Superior temporal gyrus (tissue), 1 donor: ENCODE measurements at regions not wholly inside any gene's neighbourhood (a gene's known extent, or its start where the extent isn't known, plus 50 kb on each side); places are given as distances from the start of the nearest gene placed in this dataset.

Source experiments
- DNase-seq: peaks from one replicate; pipeline ENCODE4 v3.0.0-alpha.2; 2016; ENCODE audit errors: extremely low spot score

- DNase-seq: no peak
These were observed 280.5 kb upstream of the JAG1 start for GRCh38 chr20:10954137-10954840.

DNA sequence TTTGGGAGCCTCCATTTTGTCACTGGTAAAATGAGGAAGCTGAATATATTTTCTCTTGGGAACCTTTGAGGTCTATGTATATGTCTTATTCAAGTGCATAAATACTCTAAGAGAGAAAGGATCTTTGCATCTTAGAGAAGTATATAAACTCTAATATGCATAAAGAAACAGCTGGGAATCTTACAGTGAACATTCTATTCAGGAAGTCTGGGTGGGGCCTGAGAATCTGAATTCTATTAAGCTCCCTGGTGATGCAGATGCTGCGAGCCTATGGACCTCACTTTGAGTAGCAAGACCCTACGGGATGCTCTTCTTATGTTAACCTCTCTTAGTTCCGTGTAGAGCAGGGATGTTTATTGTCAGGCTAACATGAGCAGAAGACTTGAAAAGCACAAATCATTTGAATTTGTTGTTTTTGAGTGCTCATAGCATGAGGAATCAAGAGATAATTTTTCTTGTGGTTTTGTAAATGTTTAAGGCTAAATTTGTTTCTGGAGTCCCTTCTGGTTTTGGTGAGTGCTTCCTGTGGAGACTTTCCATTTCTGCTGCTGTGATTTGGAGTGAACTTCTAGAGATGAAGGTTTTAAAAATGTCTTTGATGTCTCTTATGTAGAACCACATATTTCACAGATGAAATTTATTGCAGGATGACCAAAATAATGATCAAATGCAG is 281.2 kb upstream of the JAG1 start:
- no peak for DNase-seq

DNA sequence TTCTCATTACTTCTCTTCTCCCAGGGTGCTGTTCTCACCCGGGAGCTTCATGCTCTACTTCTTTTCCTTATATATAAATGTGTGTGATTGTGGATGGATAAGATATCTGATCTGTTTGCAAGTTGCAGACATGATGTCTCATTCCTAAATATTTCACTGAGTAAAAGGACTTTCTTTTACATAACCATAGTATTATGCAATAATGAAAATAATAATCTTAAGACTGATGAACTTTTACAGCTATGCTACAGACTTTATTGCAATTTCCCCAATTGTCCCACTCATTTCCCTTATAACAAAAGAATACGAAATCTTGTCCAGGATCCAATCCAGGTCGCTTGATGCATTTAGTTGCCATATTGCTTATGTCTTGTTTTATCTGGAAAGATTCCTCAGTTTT is 284.5 kb upstream of the JAG1 start:
- DNase-seq: no peak

DNA sequence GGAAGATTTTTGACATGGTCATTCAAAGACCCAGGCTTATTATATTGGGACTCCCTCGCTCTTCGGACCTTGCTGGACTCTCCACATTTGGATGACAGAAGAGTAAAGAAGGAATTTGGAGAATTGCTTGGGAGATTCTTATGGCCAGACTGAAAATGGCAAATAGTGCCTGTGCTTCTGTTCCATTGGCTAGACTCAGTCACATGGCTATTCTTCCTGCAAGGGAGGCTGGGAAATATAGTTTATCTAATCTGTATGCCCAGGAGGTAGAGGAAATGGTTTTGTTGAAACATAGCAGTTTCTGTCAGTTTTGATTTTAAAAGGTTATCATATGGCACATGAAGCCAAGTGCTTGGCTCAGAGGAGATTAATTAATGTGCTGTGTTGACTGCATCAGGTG is 286.6 kb upstream of the JAG1 start:
- no peak for DNase-seq

DNA sequence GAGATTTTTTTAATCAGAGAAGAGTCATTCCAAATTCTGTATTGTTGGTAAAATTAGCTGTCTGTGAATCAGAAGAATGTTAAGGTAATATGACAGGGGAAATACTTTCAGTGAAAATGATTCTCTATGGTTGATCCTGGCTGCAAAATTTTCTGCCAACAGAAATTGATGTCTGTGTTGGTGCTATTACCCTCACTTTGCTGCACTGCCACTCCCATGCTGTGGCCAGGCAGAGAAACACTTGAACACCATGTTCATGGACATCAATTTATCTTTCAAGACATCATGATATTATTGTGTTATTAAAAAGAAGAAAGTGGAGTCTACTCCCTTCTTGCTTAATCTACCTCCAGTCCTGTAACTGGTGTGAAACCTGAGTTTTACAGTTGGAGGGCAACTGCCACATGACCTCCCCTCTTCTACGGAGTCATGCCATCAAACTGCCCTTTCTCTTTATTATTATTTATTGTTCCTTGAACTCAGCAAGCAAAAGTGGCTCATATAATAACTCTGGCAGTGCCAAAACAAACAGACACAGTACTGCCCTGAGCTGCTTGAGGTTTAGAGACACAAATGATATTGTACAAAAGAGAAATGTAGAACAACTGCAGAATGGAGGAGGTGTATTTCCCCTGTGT is 288.0 kb upstream of the JAG1 start:
- DNase-seq: no peak

- DNase-seq: no peak
These were observed 289.1 kb upstream of the JAG1 start for GRCh38 chr20:10962937-10963336.

- no peak for DNase-seq
These were observed 290.0 kb upstream of the JAG1 start for GRCh38 chr20:10963717-10964266.

DNA sequence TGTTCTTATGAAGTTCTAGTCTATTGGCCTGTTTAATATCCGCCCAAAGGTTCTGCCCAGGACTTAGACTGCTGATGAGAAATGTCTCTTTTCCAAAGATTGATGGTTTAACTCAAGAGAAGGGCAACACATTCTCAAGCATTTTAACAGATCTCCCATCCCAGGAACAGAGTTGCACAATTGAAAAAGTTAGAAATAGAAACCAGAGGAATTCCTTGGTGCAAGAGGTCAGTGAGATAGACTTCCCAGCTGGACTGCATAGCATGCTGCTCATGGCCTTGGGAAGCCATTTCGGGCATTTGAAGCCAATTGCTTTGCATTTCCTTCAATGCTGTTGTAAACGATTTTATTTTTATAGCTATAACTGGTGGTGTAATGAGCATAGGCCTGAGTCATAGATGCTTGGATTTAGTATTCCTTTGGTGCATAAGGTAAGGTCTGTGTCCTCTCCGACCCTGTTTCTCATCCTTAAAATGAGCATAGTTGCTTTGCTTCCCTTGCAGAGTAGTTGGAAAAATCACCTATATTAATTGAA is 292.2 kb upstream of the JAG1 start:
- DNase-seq: no peak

DNA sequence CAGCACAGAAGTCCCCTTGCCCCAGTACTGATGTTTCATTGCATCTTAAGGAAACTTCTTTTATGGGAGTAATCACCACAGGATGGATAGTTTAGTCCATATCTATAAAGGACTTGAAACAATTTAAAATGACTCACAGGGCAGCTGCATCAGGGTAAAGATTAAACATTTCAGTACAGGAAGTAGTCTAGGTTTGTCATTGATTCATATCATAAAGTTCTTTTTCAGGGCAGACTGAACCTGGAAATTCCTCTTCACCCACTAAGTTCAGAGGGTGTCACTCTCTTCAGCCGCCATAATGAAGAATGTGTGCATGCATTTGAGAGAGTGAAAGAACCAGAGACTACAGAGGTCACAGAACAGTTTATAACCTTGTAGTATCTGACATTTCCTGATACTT is 296.3 kb upstream of the JAG1 start:
- no peak for DNase-seq

DNA sequence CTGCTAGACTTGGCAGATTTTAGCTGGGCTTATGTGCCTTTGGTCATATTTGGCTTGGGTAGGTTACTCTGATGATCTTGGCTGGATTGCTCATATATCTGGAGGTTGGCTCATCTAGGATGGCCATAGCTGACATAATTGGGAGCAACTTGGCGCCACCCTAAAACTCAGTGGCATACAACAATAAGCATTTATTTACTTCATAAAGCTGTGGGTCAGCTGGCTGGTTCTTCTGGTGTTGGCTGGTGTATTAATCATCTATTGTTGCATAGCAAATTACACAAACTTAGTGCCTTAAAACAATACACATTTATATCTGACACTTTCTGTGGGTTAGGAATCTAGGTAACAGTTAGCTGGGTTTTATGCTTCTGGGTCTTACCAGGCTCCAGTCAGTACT is 297.3 kb upstream of the JAG1 start:
- no peak for DNase-seq

- no peak for DNase-seq
These were observed 298.5 kb upstream of the JAG1 start for GRCh38 chr20:10972219-10972860.

DNA sequence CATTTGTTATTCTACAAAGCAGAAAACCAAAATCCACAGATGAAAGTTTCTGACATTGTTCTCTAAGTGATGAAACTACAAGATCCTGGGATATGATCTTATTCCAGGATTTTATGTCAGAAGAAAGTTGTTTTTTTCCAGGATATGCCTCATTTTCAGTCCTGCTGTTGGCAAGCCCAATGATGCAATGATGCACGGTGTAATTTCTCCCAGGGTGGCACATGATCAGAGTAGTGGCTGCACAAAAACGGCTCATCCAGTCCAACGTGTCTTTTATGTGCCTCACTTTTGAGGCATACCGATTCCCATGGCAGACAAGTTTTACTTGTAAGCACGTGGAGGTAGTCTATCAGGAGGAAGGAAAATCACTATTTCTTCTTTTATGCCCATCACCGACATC is 302.3 kb upstream of the JAG1 start:
- DNase-seq: no peak

DNA sequence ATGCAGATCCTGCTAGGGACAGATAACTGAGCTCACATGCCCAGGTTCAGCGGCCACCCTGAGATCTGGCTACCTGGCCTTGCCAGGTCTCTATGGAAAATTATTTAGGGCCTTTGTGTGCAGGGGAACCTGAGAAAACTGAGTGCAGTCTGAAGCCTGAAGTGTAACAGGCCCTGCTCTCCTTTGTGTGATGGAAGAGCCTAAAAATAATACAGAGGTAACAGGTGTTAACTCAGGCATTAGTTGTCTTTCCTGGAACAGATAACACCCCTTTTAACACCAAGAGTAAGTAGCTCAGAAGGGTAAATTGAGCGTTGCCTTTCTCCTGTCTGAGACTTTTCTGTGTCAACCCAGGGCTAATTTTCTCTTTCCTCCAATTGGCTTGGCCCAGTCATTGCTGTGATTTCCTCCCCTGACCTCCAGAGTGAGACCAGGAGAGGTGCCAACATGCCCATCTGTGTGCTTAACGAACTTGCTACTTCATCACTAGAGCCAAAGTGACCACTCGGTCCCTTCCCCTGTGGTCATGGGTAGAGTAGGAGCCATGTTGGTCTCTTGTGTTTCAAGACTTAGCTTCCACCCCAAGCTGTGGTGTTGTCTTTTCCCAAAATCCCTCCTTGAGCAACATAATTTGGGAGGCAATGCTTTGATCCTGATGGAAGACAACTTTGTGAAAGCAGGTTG is 304.4 kb upstream of the JAG1 start:
- DNase-seq: no peak

GRCh38 chr20:10978713-10979112 is 304.9 kb upstream of the JAG1 start:
- DNase-seq: no peak

- DNase-seq: no peak
These were observed 308.9 kb upstream of the JAG1 start for GRCh38 chr20:10982692-10983091.

- no peak for DNase-seq
These were observed 310.5 kb upstream of the JAG1 start for GRCh38 chr20:10984294-10984693.

- DNase-seq: no peak
These were observed 311.1 kb upstream of the JAG1 start for GRCh38 chr20:10984913-10985312.

DNA sequence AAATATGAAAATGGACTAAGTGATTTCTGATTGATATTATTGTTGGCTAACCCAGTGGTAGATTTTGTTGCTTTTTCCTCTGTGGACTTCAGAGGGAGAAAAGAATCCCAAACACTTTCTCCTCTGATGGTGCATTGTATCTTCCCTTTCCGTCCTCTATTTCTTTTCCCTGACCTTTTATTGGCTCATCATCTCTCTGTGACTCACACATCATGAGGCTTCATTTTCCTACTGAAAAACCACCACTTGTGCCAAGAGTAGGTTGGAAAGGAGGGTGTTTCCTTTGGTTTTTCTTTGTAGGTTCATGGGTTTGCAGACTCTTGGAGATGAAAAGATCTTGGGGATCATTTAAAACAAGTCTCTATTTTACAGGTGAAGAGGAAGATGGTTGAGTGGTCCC is 311.7 kb upstream of the JAG1 start:
- no peak for DNase-seq

DNA sequence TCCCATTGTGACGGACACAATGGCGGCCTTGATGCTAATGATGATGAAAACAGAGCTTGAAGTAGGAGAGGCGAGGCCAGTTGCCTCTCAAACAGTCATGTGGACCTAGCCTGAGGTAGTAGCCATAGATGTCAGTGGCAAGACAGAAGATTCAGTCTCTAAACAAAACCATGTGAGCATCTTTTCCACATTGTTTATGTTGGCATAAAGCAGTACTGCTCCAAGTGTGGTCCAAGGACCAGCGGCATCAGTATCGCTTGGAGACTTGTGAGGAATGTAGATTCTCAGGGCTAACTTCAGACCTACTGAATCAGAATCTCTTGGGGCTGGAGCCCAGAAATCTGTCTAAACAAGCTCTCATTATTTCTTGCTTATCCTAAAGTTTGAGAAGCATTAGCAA is 312.8 kb upstream of the JAG1 start:
- no peak for DNase-seq

- DNase-seq: no peak
These were observed 314.0 kb upstream of the JAG1 start for GRCh38 chr20:10987651-10988383.
